Astrocyte (in vitro differentiated cells and primary cell): ENCODE measurements at regions not wholly inside any gene's neighbourhood (a gene's known extent, or its start where the extent isn't known, plus 50 kb on each side); places are given as distances from the start of the nearest gene placed in this dataset.
"Not testable (repeated sequence)": the region's sequence is repeated elsewhere in the genome, so short reads cannot be mapped to it uniquely, and the experiment has no call there.

Experiments
- DNase-seq: peaks from one replicate; pipeline ENCODE4 v3.0.0-alpha.2; 2010; ENCODE audit warnings: low read depth
- FAIRE-seq: peaks from 2 replicates; lab custom pipeline; 2011; peaks lifted over from hg19 to GRCh38; lab: Jason Lieb, UNC
- H2AFZ ChIP-seq: 2 replicates; pipeline ENCODE4 v1.6.0; 2012; ENCODE audit warnings: low read depth, low read length, inconsistent platforms
- H3K27ac ChIP-seq: 2 replicates; pipeline ENCODE4 v1.5.1; 2011; ENCODE audit warnings: low read depth, low read length, inconsistent platforms
- H3K27me3 ChIP-seq: 2 replicates; pipeline ENCODE4 v1.6.0; 2011; ENCODE audit warnings: low read length, inconsistent platforms; ENCODE audit not compliant: insufficient read depth
- H3K36me3 ChIP-seq: 2 replicates; pipeline ENCODE4 v1.5.1; 2011; ENCODE audit warnings: low read length, inconsistent platforms; ENCODE audit not compliant: insufficient read depth
- H3K4me1 ChIP-seq: 2 replicates; pipeline ENCODE4 v1.5.1; 2011; ENCODE audit warnings: low read length, inconsistent platforms; ENCODE audit not compliant: insufficient read depth
- H3K4me2 ChIP-seq: 2 replicates; pipeline ENCODE4 v1.6.0; 2012; ENCODE audit warnings: low read length, inconsistent platforms
- H3K4me3 ChIP-seq: 2 replicates; pipeline ENCODE4 v1.5.1; 2011; ENCODE audit warnings: low read depth, mild to moderate bottlenecking, low read length, inconsistent platforms; ENCODE audit not compliant: insufficient read depth
- H3K79me2 ChIP-seq: 2 replicates; pipeline ENCODE4 v1.6.0; 2012; ENCODE audit warnings: mild to moderate bottlenecking, low read length, inconsistent platforms; ENCODE audit not compliant: insufficient read depth
- H3K9ac ChIP-seq: 2 replicates; pipeline ENCODE4 v1.6.0; 2012; ENCODE audit warnings: mild to moderate bottlenecking, low read length, inconsistent platforms
- H3K9me3 ChIP-seq: 2 replicates; pipeline ENCODE4 v1.5.1; 2012; ENCODE audit warnings: low read depth, mild to moderate bottlenecking, low read length, inconsistent platforms; ENCODE audit not compliant: insufficient read depth
- H4K20me1 ChIP-seq: 2 replicates; pipeline ENCODE4 v1.6.0; 2012; ENCODE audit warnings: low read length, inconsistent platforms; ENCODE audit not compliant: insufficient read depth
- H3K27ac Mint-ChIP-seq: one replicate; pipeline ENCODE4 v1.8.0; 2021; ENCODE audit warnings: mild to moderate bottlenecking, mixed read lengths; ENCODE audit not compliant: unreplicated experiment
- H3K27me3 Mint-ChIP-seq: one replicate; pipeline ENCODE4 v1.8.0; 2021; ENCODE audit warnings: low read depth, mixed read lengths; ENCODE audit not compliant: unreplicated experiment
- H3K36me3 Mint-ChIP-seq: one replicate; pipeline ENCODE4 v1.8.0; 2021; ENCODE audit warnings: low read depth, mixed read lengths; ENCODE audit not compliant: unreplicated experiment
- H3K4me1 Mint-ChIP-seq: one replicate; pipeline ENCODE4 v1.8.0; 2021; ENCODE audit warnings: low read depth, mixed read lengths; ENCODE audit not compliant: unreplicated experiment
- H3K4me3 Mint-ChIP-seq: one replicate; pipeline ENCODE4 v1.8.0; 2021; ENCODE audit warnings: mild to moderate bottlenecking, moderate library complexity, mixed read lengths; ENCODE audit not compliant: unreplicated experiment
- H3K9me3 Mint-ChIP-seq: one replicate; pipeline ENCODE4 v1.8.0; 2021; ENCODE audit warnings: mild to moderate bottlenecking, mixed read lengths; ENCODE audit not compliant: unreplicated experiment
- EZH2 ChIP-seq: IDR thresholded peaks from 2 replicates; pipeline ENCODE4 v1.6.1; 2012; ENCODE audit warnings: mild to moderate bottlenecking, low read length, inconsistent platforms; ENCODE audit not compliant: insufficient read depth
- TF ChIP-seq, protein P1 (sequence below): IDR thresholded peaks from 2 replicates; pipeline ENCODE4 v1.5.1; 2011; ENCODE audit warnings: low read depth, mild to moderate bottlenecking, inconsistent platforms, low read length, moderate library complexity; ENCODE audit not compliant: insufficient read depth

DNA sequence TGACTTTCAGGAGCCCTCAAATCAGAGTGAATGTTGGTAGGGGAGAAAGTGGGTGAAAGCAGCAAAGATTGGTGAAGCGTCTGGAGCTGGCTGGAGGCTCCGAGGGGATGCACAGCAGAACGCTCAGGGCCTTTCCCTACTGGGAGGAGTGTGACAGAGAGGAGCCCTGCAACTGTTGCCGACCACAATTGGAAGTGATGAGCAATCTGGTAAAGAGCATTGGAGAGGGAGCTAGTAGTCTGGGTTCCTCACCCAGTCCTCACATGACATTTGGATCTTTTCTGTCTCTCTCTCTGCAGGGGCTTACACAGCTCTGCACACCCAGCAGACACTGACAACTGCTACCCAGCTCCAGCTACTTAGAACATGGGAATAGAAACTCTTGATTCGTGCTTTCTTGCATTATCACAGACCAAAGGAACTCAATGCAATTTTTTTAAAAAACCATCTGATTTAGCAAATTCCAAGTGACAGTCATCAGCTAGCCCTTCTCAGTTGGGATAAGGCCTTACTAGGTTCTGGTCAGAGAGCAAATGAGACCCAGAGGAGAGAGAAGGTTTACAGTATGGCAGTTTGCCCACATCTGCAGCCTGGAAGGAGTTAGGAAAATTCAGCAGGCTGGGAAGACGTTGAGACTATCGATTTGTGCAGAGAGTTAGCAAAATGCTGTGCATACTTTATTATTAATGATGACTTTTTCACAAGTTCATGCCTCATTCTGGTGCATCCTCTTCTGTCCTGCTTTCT is 278.0 kb upstream of the PLET1 start:
- Mint-ChIP-seq H3K27me3 (peaks cover 14% of the 10 kb centered on the region), H3K9me3 (peaks cover 10% of the 10 kb centered on the region), H3K27ac (no peak overlapping the region), H3K4me1 (peaks cover 3% of the 10 kb centered on the region), H3K4me3 (no peak overlapping the region), H3K36me3 (no peaks in the 10 kb centered on the region)
- Histone ChIP-seq H3K27ac (no peak overlapping the region), H2AFZ (no peak overlapping the region), H3K27me3 (no peaks in the 10 kb centered on the region), H3K4me2 (no peak overlapping the region), H3K4me1 (no peaks in the 10 kb centered on the region), H3K9ac (no peak overlapping the region), H3K79me2 (no peaks in the 10 kb centered on the region), H3K4me3 (no peak overlapping the region), H3K36me3 (no peaks in the 10 kb centered on the region), H4K20me1 (no peaks in the 10 kb centered on the region), H3K9me3 (no peaks in the 10 kb centered on the region)
- FAIRE-seq (no peak), DNase-seq (no peak)
- TF ChIP-seq EZH2, result no peak
- TF ChIP-seq, protein P1, sequence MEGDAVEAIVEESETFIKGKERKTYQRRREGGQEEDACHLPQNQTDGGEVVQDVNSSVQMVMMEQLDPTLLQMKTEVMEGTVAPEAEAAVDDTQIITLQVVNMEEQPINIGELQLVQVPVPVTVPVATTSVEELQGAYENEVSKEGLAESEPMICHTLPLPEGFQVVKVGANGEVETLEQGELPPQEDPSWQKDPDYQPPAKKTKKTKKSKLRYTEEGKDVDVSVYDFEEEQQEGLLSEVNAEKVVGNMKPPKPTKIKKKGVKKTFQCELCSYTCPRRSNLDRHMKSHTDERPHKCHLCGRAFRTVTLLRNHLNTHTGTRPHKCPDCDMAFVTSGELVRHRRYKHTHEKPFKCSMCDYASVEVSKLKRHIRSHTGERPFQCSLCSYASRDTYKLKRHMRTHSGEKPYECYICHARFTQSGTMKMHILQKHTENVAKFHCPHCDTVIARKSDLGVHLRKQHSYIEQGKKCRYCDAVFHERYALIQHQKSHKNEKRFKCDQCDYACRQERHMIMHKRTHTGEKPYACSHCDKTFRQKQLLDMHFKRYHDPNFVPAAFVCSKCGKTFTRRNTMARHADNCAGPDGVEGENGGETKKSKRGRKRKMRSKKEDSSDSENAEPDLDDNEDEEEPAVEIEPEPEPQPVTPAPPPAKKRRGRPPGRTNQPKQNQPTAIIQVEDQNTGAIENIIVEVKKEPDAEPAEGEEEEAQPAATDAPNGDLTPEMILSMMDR, result no peak

DNA sequence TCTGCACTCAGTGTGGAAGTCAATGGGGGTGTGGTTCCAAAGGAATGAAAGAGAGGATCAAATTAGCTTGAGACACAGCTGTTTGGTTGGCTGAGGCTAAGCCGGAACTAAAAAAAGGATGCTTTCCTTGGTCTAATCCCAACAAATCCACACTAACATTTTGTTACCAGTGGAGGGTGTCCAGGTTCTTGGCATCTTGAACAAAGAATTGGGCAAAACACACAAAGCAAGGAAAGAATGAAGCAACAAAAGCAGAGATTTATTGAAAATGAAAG is 278.6 kb upstream of the PLET1 start:
- H3K27ac ChIP-seq, H3K79me2 ChIP-seq, H3K4me3 ChIP-seq, DNase-seq, H2AFZ ChIP-seq, H4K20me1 ChIP-seq, H3K9me3 ChIP-seq, H3K4me2 ChIP-seq, FAIRE-seq, H3K4me1 ChIP-seq, H3K4me1 Mint-ChIP-seq, H3K9ac ChIP-seq, H3K27ac Mint-ChIP-seq, H3K36me3 ChIP-seq, H3K4me3 Mint-ChIP-seq, H3K27me3 ChIP-seq, H3K36me3 Mint-ChIP-seq: not testable (repeated sequence)
- peaks cover 12% of the 10 kb centered on the region for H3K27me3 Mint-ChIP-seq
- peaks cover 10% of the 10 kb centered on the region for H3K9me3 Mint-ChIP-seq

DNA sequence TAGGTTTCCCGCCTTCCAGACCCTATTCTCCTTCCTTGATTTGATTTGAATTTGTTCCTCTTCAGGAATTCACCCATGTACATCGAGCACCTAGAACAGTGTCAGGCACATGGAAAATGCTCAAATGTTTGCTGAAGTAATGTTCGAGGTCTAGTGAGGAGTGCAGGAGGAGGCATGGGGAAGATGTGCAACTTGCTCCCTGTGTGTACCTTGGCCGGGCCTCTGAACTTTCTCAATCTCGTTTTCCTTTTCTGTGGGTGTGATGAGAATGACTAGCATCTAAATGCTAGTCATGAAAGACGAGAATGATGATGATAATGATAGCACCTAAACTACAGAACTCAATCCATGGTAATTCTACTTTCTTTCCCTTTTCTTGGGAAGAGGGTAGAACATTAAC is 279.1 kb upstream of the PLET1 start:
- Histone ChIP-seq H3K27ac (no peak overlapping the region), H3K9me3 (no peaks in the 10 kb centered on the region), H2AFZ (no peak overlapping the region), H3K4me1 (no peaks in the 10 kb centered on the region), H3K36me3 (no peaks in the 10 kb centered on the region), H3K4me3 (no peak overlapping the region), H3K4me2 (no peak overlapping the region), H3K9ac (no peak overlapping the region), H3K79me2 (no peaks in the 10 kb centered on the region), H3K27me3 (no peaks in the 10 kb centered on the region), H4K20me1 (no peaks in the 10 kb centered on the region)
- no peak for DNase-seq
- no peak overlapping the region for H3K4me3 Mint-ChIP-seq
- H3K9me3 Mint-ChIP-seq, result peaks cover 10% of the 10 kb centered on the region
- no peak for FAIRE-seq
- H3K27ac Mint-ChIP-seq, result no peak overlapping the region
- TF ChIP-seq, protein P1, result no peak
- TF ChIP-seq EZH2, result no peak
- peaks cover 12% of the 10 kb centered on the region for H3K27me3 Mint-ChIP-seq
- no peaks in the 10 kb centered on the region for H3K36me3 Mint-ChIP-seq
- H3K4me1 Mint-ChIP-seq, result peaks cover 3% of the 10 kb centered on the region
